ENCODE measurements at regions not wholly inside any gene's neighbourhood (a gene's known extent, or its start where the extent isn't known, plus 50 kb on each side); places are given as distances from the start of the nearest gene placed in this dataset.

DNA sequence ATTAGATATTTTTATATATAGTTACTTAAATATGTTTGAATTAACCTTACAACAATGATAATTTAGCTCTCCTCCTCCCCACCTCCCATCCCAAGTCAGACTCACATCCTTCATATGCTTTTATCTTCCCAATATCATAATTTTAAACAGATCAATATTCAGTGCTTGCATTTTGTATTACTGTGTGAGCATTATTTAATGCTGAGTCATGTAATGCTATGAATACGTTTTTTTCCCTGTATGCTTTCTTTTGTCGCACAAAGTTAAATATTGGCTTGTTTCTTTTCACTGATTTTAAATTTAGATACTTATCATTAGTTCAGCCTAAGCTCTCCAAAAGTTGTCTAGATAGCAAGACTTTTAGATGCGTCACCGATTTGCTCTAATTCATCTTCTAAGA lies 471.6 kb upstream of the SGO1 start:
- no peak for DNase-seq (ENCODE audit: low spot score)
- H3K4me1 ChIP-seq (ENCODE audit: insufficient read depth, low read length, poor library complexity, severe bottlenecking) = no peaks in the 10 kb centered on the region
- no peaks in the 10 kb centered on the region for H3K36me3 ChIP-seq (ENCODE audit: insufficient read depth, low read length, poor library complexity, severe bottlenecking)
- CTCF ChIA-PET = no interaction called here
- H3K27ac ChIP-seq (ENCODE audit: low read depth, low read length, poor library complexity, severe bottlenecking) = no peak overlapping the region
- POLR2A ChIA-PET (ENCODE audit: low non-redundant PET) = no interaction called here
- H3K27me3 ChIP-seq (replicated peaks; ENCODE audit: insufficient read depth, low read depth, low read length, poor library complexity) = no peaks in the 10 kb centered on the region
- intact Hi-C loops (cut with micrococcal nuclease; ENCODE audit: unreplicated experiment) = no loop called here
- H3K9me3 ChIP-seq (ENCODE audit: low read depth, low read length, poor library complexity, severe bottlenecking) = peaks cover 14% of the 10 kb centered on the region
- no TSS peak for BruUV-seq (replicated peaks)
- H3K4me3 ChIP-seq (ENCODE audit: low read depth, low read length, poor library complexity, severe bottlenecking) = no peak overlapping the region
- TF ChIP-seq, protein P1, sequence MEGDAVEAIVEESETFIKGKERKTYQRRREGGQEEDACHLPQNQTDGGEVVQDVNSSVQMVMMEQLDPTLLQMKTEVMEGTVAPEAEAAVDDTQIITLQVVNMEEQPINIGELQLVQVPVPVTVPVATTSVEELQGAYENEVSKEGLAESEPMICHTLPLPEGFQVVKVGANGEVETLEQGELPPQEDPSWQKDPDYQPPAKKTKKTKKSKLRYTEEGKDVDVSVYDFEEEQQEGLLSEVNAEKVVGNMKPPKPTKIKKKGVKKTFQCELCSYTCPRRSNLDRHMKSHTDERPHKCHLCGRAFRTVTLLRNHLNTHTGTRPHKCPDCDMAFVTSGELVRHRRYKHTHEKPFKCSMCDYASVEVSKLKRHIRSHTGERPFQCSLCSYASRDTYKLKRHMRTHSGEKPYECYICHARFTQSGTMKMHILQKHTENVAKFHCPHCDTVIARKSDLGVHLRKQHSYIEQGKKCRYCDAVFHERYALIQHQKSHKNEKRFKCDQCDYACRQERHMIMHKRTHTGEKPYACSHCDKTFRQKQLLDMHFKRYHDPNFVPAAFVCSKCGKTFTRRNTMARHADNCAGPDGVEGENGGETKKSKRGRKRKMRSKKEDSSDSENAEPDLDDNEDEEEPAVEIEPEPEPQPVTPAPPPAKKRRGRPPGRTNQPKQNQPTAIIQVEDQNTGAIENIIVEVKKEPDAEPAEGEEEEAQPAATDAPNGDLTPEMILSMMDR (conservative IDR thresholded peaks at IDR 0.05; ENCODE audit: low read depth, low read length) = no peak

DNA sequence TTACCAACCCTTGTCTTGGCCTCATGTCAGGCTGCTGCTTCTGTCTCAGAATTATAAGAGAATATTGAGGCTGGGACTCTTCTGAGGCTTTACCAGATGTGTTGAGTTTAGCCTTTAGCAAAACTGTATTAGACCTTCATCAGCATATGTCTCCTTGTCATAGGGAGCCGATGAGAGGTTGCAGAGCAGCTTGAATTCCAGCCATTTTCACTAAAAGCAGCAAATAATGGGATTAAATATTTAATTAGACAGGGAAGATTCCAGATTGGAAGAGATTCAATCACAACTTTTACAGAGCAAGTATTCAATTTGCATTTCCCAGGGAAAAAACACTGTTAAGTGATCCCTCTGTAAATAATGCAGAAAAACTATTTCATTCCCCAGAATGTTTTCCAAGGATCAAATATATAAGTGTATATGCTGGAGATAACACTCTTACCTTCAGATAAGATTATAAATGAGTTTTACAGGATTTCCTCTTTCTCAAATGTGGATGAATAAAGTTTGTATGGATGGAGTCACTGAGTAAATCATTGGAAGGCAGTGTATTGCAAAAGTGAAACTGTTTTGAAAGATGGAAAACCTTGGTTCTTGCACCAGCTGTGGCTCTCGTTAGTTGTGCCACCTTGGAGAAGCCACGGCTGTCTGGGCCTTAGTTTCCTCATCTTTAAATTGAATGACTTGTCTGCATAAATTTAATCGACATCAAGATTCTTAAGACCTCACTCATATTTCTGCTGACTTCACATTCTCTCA lies 466.4 kb upstream of the SGO1 start:
- Histone ChIP-seq H3K4me1 (ENCODE audit: insufficient read depth, low read length, poor library complexity, severe bottlenecking) (no peaks in the 10 kb centered on the region), H3K9me3 (ENCODE audit: low read depth, low read length, poor library complexity, severe bottlenecking) (peaks cover 17% of the 10 kb centered on the region), H3K4me3 (ENCODE audit: low read depth, low read length, poor library complexity, severe bottlenecking) (no peak overlapping the region), H3K27me3 (replicated peaks; ENCODE audit: insufficient read depth, low read depth, low read length, poor library complexity) (no peaks in the 10 kb centered on the region), H3K36me3 (ENCODE audit: insufficient read depth, low read length, poor library complexity, severe bottlenecking) (no peaks in the 10 kb centered on the region), H3K27ac (ENCODE audit: low read depth, low read length, poor library complexity, severe bottlenecking) (no peak overlapping the region)
- CTCF ChIA-PET = no interaction called here
- intact Hi-C loops (cut with micrococcal nuclease; ENCODE audit: unreplicated experiment) = no loop called here
- POLR2A ChIA-PET (ENCODE audit: low non-redundant PET) = no interaction called here
- BruUV-seq (replicated peaks) = no TSS peak
- DNase-seq (ENCODE audit: low spot score) = no peak
- no peak for TF ChIP-seq EZH2 (IDR thresholded peaks at IDR 0.05; ENCODE audit: borderline replicate concordance, low read depth, low read length, poor library complexity, severe bottlenecking)
- TF ChIP-seq, protein P1 (conservative IDR thresholded peaks at IDR 0.05; ENCODE audit: low read depth, low read length) = no peak

DNA sequence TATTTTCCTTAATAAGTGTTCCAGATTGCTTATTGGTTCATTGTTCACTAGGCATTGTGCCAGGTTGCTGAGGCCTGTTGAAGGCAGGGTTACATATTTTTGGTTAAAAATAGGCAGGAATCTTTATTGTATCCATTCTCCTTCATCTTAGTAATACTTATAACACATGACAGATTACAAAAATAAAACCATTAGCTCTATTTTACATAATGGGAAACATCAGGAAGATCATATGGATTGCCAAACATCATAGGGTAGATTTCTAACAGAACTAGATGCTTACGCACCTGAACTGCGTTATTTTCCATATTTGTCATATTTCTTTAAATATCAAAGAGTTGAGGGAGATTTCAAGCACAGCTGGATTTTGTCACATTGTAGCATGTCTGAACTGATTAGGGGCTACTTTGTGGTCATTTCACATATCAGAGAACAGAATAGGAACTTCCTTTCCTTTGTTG lies 462.9 kb upstream of the SGO1 start:
- TF ChIP-seq EZH2 (IDR thresholded peaks at IDR 0.05; ENCODE audit: borderline replicate concordance, low read depth, low read length, poor library complexity, severe bottlenecking) = no peak
- TF ChIP-seq, protein P1 (conservative IDR thresholded peaks at IDR 0.05; ENCODE audit: low read depth, low read length) = no peak
- no TSS peak for BruUV-seq (replicated peaks)
- Histone ChIP-seq H3K36me3 (ENCODE audit: insufficient read depth, low read length, poor library complexity, severe bottlenecking) (no peaks in the 10 kb centered on the region), H3K4me1 (ENCODE audit: insufficient read depth, low read length, poor library complexity, severe bottlenecking) (no peaks in the 10 kb centered on the region), H3K4me3 (ENCODE audit: low read depth, low read length, poor library complexity, severe bottlenecking) (no peak overlapping the region), H3K27ac (ENCODE audit: low read depth, low read length, poor library complexity, severe bottlenecking) (no peak overlapping the region), H3K27me3 (replicated peaks; ENCODE audit: insufficient read depth, low read depth, low read length, poor library complexity) (no peaks in the 10 kb centered on the region), H3K9me3 (ENCODE audit: low read depth, low read length, poor library complexity, severe bottlenecking) (peaks cover 12% of the 10 kb centered on the region)
- POLR2A ChIA-PET (ENCODE audit: low non-redundant PET) = no interaction called here
- intact Hi-C loops (cut with micrococcal nuclease; ENCODE audit: unreplicated experiment) = no loop called here
- CTCF ChIA-PET = no interaction called here
- DNase-seq (ENCODE audit: low spot score) = no peak

All from A673 (cell line).